MCF 10A (cell line): ENCODE measurements at regions not wholly inside any gene's neighbourhood (a gene's known extent, or its start where the extent isn't known, plus 50 kb on each side); places are given as distances from the start of the nearest gene placed in this dataset.

Experiments used
- BruUV-seq: library from RNA; stranded (reverse); fragments of 400-500 nt; replicated peaks from 2 replicates; lab custom pipeline; 2021; lab: Mats Ljungman, UMichigan
- CTCF ChIA-PET: fragments of 300-600 bp; sonication (Branson Sonifier 250); formaldehyde crosslinking; extraction: SDS; loops from one replicate; lab custom pipeline; 2021; ENCODE audit warnings: antibody characterized with exemption, inconsistent platforms; lab: Yijun Ruan, JAX
- POLR2A ChIA-PET: fragments of 300-600, 350-650 bp; sonication (Branson Sonifier 250); formaldehyde crosslinking; extraction: SDS; loops from one replicate; lab custom pipeline; 2020; ENCODE audit warnings: antibody characterized with exemption, inconsistent platforms; lab: Yijun Ruan, JAX
- DNase-seq: peaks from one replicate; pipeline ENCODE4 v3.0.0-alpha.2; 2018; ENCODE audit not compliant: unreplicated experiment
- H3K27ac Mint-ChIP-seq: one replicate; pipeline ENCODE4 v1.8.0; 2022; ENCODE audit warnings: mild to moderate bottlenecking, low read depth, mixed read lengths; ENCODE audit not compliant: unreplicated experiment
- H3K27me3 Mint-ChIP-seq: one replicate; pipeline ENCODE4 v1.8.0; 2022; ENCODE audit warnings: mixed read lengths; ENCODE audit not compliant: insufficient read depth, unreplicated experiment
- H3K36me3 Mint-ChIP-seq: one replicate; pipeline ENCODE4 v1.8.0; 2022; ENCODE audit warnings: mild to moderate bottlenecking, moderate library complexity, mixed read lengths; ENCODE audit not compliant: insufficient read depth, unreplicated experiment
- H3K4me1 Mint-ChIP-seq: one replicate; pipeline ENCODE4 v1.8.0; 2022; ENCODE audit warnings: mixed read lengths; ENCODE audit not compliant: insufficient read depth, unreplicated experiment
- H3K4me3 Mint-ChIP-seq: one replicate; pipeline ENCODE4 v1.8.0; 2022; ENCODE audit warnings: mild to moderate bottlenecking, moderate library complexity, mixed read lengths; ENCODE audit not compliant: unreplicated experiment
- H3K9me3 Mint-ChIP-seq: one replicate; pipeline ENCODE4 v1.8.0; 2022; ENCODE audit warnings: mixed read lengths; ENCODE audit not compliant: unreplicated experiment
- CTCF ChIP-seq: fragments of 200-600 bp; IDR thresholded peaks from one replicate; pipeline ENCODE4 v1.8.0; 2022; ENCODE audit warnings: antibody characterized with exemption, mild to moderate bottlenecking; ENCODE audit not compliant: unreplicated experiment
- intact Hi-C: fragments of 100-400 bp; cut with micrococcal nuclease; formaldehyde crosslinking; loops from 2 replicates; pipeline ENCODE4 v1.14.1; 2022

- Mint-ChIP-seq H3K4me3 (no peak overlapping the region), H3K27ac (no peak overlapping the region), H3K36me3 (no peaks in the 10 kb centered on the region), H3K4me1 (no peaks in the 10 kb centered on the region), H3K9me3 (no peaks in the 10 kb centered on the region), H3K27me3 (peaks cover 46% of the 10 kb centered on the region)
- POLR2A ChIA-PET = no interaction called here
- peak; percentile 44 for DNase-seq
- CTCF ChIA-PET = interaction anchor here (0.6 to 1.2 kb wide), 5 partner anchors 9 to 539 kb away, joined by 3 to 4 read pairs (median 3); no protein-coding TSS in a partner anchor
- BruUV-seq = no TSS peak
- TF ChIP-seq CTCF = peak; percentile 42
- intact Hi-C loops = loop anchor here (10.0 kb wide), 1 partner anchor 142 kb away; no protein-coding TSS in a partner anchor
Measured at GRCh38 chr14:26917086-26917485, 319.3 kb upstream of the NOVA1 start.

GRCh38 chr14:26925876-26926584 is 328.2 kb upstream of the NOVA1 start:
- Mint-ChIP-seq H3K4me1 (peaks cover 5% of the 10 kb centered on the region), H3K27me3 (peaks cover 53% of the 10 kb centered on the region), H3K4me3 (no peak overlapping the region), H3K36me3 (no peaks in the 10 kb centered on the region), H3K9me3 (no peaks in the 10 kb centered on the region), H3K27ac (no peak overlapping the region)
- BruUV-seq = no TSS peak
- POLR2A ChIA-PET = no interaction called here
- TF ChIP-seq CTCF = no peak
- intact Hi-C loops = no loop called here
- DNase-seq = no peak
- CTCF ChIA-PET = interaction anchor here (0.7 kb wide), 1 partner anchor 45 kb away, joined by 3 read pairs; no protein-coding TSS in a partner anchor

GRCh38 chr14:26926585-26926984 is 328.8 kb upstream of the NOVA1 start:
- CTCF ChIA-PET = interaction anchor here (0.7 kb wide), 1 partner anchor 45 kb away, joined by 3 read pairs; no protein-coding TSS in a partner anchor
- Mint-ChIP-seq H3K4me1 (peaks cover 5% of the 10 kb centered on the region), H3K9me3 (no peaks in the 10 kb centered on the region), H3K36me3 (no peaks in the 10 kb centered on the region), H3K27ac (no peak overlapping the region), H3K4me3 (no peak overlapping the region), H3K27me3 (peaks cover 53% of the 10 kb centered on the region)
- no TSS peak for BruUV-seq
- TF ChIP-seq CTCF = no peak
- POLR2A ChIA-PET = no interaction called here
- intact Hi-C loops = no loop called here
- DNase-seq = no peak

- no peaks in the 10 kb centered on the region for H3K9me3 Mint-ChIP-seq
- no peak overlapping the region for H3K4me3 Mint-ChIP-seq
- POLR2A ChIA-PET = no interaction called here
- CTCF ChIA-PET = no interaction called here
- no peak overlapping the region for H3K27ac Mint-ChIP-seq
- H3K4me1 Mint-ChIP-seq = peaks cover 5% of the 10 kb centered on the region
- peaks cover 52% of the 10 kb centered on the region for H3K27me3 Mint-ChIP-seq
- DNase-seq = no peak
- TF ChIP-seq CTCF = no peak
- H3K36me3 Mint-ChIP-seq = no peaks in the 10 kb centered on the region
- BruUV-seq = no TSS peak
- intact Hi-C loops = no loop called here
Measured at GRCh38 chr14:26928019-26928418, 330.2 kb upstream of the NOVA1 start.
